ENCODE measurements at regions not wholly inside any gene's neighbourhood (a gene's known extent, or its start where the extent isn't known, plus 50 kb on each side); places are given as distances from the start of the nearest gene placed in this dataset.

GRCh38 chr10:53005612-53006345 lies 233.2 kb upstream of the MBL2 start:
- no peak for DNase-seq
- peaks cover 13% of the 10 kb centered on the region for H3K4me1 ChIP-seq (ENCODE audit: control insufficient read depth, insufficient read depth, low read length)

GRCh38 chr10:53003094-53003493 lies 230.5 kb upstream of the MBL2 start:
- Histone ChIP-seq H3K27ac (ENCODE audit: low read length) (no peak overlapping the region), H3K9me3 (ENCODE audit: control insufficient read depth, low read depth, low read length) (no peaks in the 10 kb centered on the region), H3K27me3 (ENCODE audit: control insufficient read depth, insufficient read depth, low read length) (no peaks in the 10 kb centered on the region), H3K4me3 (ENCODE audit: low read length) (no peak overlapping the region), H3K36me3 (ENCODE audit: control insufficient read depth, insufficient read depth, low read length) (no peaks in the 10 kb centered on the region), H3K4me1 (ENCODE audit: control insufficient read depth, insufficient read depth, low read length) (peaks cover 13% of the 10 kb centered on the region)
- WGBS (ENCODE audit: insufficient coverage, low lambda C conversion rate): 94% methylated on average over 3 of the region's 5 CpGs
- no peak for DNase-seq

More at GRCh38 chr10:53005612-53006345, 233.2 kb upstream of the MBL2 start:
- WGBS (ENCODE audit: insufficient coverage, low lambda C conversion rate): no CpG with 5 or more reads among the region's 3 CpGs
- H3K36me3 ChIP-seq (ENCODE audit: control insufficient read depth, insufficient read depth, low read length): no peaks in the 10 kb centered on the region
- no peak overlapping the region for H3K27ac ChIP-seq (ENCODE audit: low read length)
- no peak overlapping the region for H3K4me3 ChIP-seq (ENCODE audit: low read length)
- no peaks in the 10 kb centered on the region for H3K27me3 ChIP-seq (ENCODE audit: control insufficient read depth, insufficient read depth, low read length)
- H3K9me3 ChIP-seq (ENCODE audit: control insufficient read depth, low read depth, low read length): no peaks in the 10 kb centered on the region

DNA sequence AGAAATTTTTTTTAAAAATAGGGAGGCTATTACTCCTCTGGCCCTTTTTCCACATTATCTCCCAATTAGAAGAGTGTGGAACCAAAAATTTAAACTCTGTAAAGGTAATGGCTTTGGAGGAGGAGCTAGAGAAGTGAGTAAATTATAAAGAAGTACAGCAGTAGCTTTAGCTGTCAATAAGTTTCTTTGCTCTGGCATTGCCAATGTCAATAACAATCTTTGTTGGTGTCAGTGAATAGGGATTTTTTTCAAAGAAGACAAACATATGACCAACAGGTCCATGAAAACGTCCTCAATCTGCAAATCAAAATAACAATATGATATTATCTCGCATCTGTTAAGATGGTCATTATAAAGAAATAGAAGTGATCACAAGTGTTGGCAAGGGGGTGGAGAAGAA lies 227.1 kb upstream of the MBL2 start:
- DNase-seq: no peak
- Histone ChIP-seq H3K27me3 (ENCODE audit: control insufficient read depth, insufficient read depth, low read length) (no peaks in the 10 kb centered on the region), H3K36me3 (ENCODE audit: control insufficient read depth, insufficient read depth, low read length) (no peaks in the 10 kb centered on the region), H3K4me1 (ENCODE audit: control insufficient read depth, insufficient read depth, low read length) (no peaks in the 10 kb centered on the region), H3K9me3 (ENCODE audit: control insufficient read depth, low read depth, low read length) (no peaks in the 10 kb centered on the region), H3K27ac (ENCODE audit: low read length) (no peak overlapping the region), H3K4me3 (ENCODE audit: low read length) (no peak overlapping the region)
- WGBS (ENCODE audit: insufficient coverage, low lambda C conversion rate): no CpG with 5 or more reads among the region's 2 CpGs

DNA sequence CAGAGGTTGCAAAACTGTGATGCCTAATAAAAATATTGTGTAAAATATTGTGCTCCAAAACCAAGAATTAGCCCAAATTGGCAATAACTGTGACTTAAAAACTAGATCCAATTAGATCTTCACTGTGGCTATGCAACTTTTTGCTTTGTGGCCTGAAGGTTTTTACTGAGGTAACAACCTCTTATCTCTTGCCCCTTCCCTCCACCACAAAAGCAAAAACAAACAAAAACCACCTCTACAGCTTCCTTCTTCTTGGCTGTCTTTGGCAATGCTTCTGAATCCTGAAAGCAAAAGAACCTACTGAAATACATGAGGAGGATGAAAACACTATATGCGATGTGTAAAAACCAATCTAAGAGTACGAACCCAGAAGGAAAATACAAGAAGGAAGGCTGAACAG lies 226.7 kb upstream of the MBL2 start:
- H3K4me1 ChIP-seq (ENCODE audit: control insufficient read depth, insufficient read depth, low read length): no peaks in the 10 kb centered on the region
- H3K4me3 ChIP-seq (ENCODE audit: low read length): no peak overlapping the region
- WGBS (ENCODE audit: insufficient coverage, low lambda C conversion rate): no CpG with 5 or more reads among the region's 2 CpGs
- no peaks in the 10 kb centered on the region for H3K27me3 ChIP-seq (ENCODE audit: control insufficient read depth, insufficient read depth, low read length)
- DNase-seq: no peak
- no peaks in the 10 kb centered on the region for H3K36me3 ChIP-seq (ENCODE audit: control insufficient read depth, insufficient read depth, low read length)
- H3K9me3 ChIP-seq (ENCODE audit: control insufficient read depth, low read depth, low read length): no peaks in the 10 kb centered on the region
- H3K27ac ChIP-seq (ENCODE audit: low read length): no peak overlapping the region

DNA sequence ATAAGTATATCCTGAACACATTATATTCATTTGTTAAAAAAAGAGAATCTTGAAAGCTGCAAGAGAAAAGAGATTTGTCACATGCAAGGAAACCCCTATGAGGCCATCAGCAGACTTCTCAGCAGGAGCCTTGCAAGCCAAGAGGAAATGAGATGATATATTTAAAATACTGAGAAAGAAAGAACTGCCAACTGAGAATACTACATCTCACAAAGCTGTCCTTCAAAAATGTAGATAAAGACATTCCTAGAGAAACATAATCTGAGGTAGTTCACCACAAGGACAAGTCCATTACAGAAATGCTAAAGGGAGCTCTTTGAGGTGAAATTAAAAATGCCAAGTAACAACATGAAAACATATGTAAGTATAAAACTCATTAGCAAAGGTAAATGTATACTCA lies 224.4 kb upstream of the MBL2 start:
- DNase-seq: no peak
- H3K27me3 ChIP-seq (ENCODE audit: control insufficient read depth, insufficient read depth, low read length): no peaks in the 10 kb centered on the region

DNA sequence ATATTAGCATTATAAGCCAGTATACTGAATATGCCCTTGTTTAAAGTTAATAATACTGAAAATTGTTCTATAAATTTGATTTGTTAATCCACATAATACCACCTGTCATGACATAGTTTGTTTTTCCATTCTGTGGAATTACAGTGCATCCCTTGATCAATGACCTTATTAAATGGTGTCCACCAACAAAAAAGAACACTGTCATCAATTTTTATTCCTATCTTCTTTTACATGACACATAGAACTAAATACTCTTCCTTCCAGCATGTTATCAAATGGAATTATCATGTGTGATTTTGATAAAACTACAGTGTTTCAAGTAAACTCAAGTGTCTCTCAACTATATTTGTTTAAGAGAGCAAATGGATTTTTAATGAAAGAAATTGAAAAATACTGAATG lies 221.8 kb upstream of the MBL2 start:
- Histone ChIP-seq H3K27me3 (ENCODE audit: control insufficient read depth, insufficient read depth, low read length) (no peaks in the 10 kb centered on the region), H3K4me1 (ENCODE audit: control insufficient read depth, insufficient read depth, low read length) (no peaks in the 10 kb centered on the region), H3K4me3 (ENCODE audit: low read length) (no peak overlapping the region), H3K9me3 (ENCODE audit: control insufficient read depth, low read depth, low read length) (no peaks in the 10 kb centered on the region), H3K27ac (ENCODE audit: low read length) (no peak overlapping the region), H3K36me3 (ENCODE audit: control insufficient read depth, insufficient read depth, low read length) (no peaks in the 10 kb centered on the region)
- no peak for DNase-seq

More for the DNA sequence above, 224.4 kb upstream of the MBL2 start:
- Histone ChIP-seq H3K36me3 (ENCODE audit: control insufficient read depth, insufficient read depth, low read length) (no peaks in the 10 kb centered on the region), H3K4me3 (ENCODE audit: low read length) (no peak overlapping the region), H3K9me3 (ENCODE audit: control insufficient read depth, low read depth, low read length) (no peaks in the 10 kb centered on the region), H3K27ac (ENCODE audit: low read length) (no peak overlapping the region), H3K4me1 (ENCODE audit: control insufficient read depth, insufficient read depth, low read length) (no peaks in the 10 kb centered on the region)

DNA sequence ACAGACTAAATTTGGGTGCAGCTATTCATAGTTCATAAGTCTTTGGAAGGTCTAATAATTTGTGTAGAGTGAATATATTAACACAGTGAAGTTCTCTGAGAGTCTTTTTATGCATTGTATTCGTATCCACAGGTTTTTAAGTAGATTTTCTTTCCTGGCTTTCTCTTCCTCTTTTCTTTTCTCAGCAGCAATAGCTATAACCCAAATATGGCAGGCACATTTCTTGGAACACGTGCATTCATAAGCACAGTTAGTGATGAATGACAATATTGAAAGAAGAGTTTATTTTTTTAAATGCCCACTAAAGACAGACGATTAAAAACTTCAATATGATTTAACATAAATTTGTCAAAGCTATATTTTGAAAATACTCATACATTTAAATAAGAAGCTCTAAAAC lies 220.5 kb upstream of the MBL2 start:
- H3K4me3 ChIP-seq (ENCODE audit: low read length): no peak overlapping the region
- no peak for DNase-seq
- H3K27ac ChIP-seq (ENCODE audit: low read length): no peak overlapping the region
- no peaks in the 10 kb centered on the region for H3K36me3 ChIP-seq (ENCODE audit: control insufficient read depth, insufficient read depth, low read length)
- no peaks in the 10 kb centered on the region for H3K4me1 ChIP-seq (ENCODE audit: control insufficient read depth, insufficient read depth, low read length)
- 86% methylated on average over 1 of the region's 3 CpGs for WGBS (ENCODE audit: insufficient coverage, low lambda C conversion rate)
- H3K27me3 ChIP-seq (ENCODE audit: control insufficient read depth, insufficient read depth, low read length): no peaks in the 10 kb centered on the region
- H3K9me3 ChIP-seq (ENCODE audit: control insufficient read depth, low read depth, low read length): no peaks in the 10 kb centered on the region

GRCh38 chr10:52992567-52992966 lies 220.0 kb upstream of the MBL2 start:
- H3K27ac ChIP-seq (ENCODE audit: low read length): no peak overlapping the region
- H3K4me1 ChIP-seq (ENCODE audit: control insufficient read depth, insufficient read depth, low read length): no peaks in the 10 kb centered on the region
- H3K4me3 ChIP-seq (ENCODE audit: low read length): no peak overlapping the region
- no peaks in the 10 kb centered on the region for H3K27me3 ChIP-seq (ENCODE audit: control insufficient read depth, insufficient read depth, low read length)
- no peaks in the 10 kb centered on the region for H3K36me3 ChIP-seq (ENCODE audit: control insufficient read depth, insufficient read depth, low read length)
- WGBS (ENCODE audit: insufficient coverage, low lambda C conversion rate): no CpG with 5 or more reads among the region's 1 CpG
- no peak for DNase-seq
- H3K9me3 ChIP-seq (ENCODE audit: control insufficient read depth, low read depth, low read length): no peaks in the 10 kb centered on the region

DNA sequence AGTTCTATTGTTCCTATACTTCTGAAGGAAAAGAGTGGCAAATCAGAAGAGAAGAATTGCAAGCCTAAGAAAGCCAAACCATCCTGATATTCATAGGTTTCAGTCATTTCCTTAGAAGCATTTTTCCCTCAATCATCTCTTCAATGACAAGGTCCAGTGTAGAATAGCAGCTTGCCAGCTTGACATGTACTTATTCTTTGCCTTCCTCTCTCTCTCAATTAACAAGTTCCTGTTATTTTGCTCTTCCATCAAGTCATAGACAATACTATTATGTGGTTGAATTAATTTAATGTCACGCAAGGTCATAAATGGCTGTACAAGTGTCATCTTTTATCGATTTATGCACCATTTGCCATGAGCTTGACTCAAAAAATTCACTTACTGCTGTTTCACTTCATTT lies 216.3 kb upstream of the MBL2 start:
- Histone ChIP-seq H3K27me3 (ENCODE audit: control insufficient read depth, insufficient read depth, low read length) (no peaks in the 10 kb centered on the region), H3K27ac (ENCODE audit: low read length) (no peak overlapping the region), H3K36me3 (ENCODE audit: control insufficient read depth, insufficient read depth, low read length) (no peaks in the 10 kb centered on the region), H3K4me1 (ENCODE audit: control insufficient read depth, insufficient read depth, low read length) (no peaks in the 10 kb centered on the region), H3K9me3 (ENCODE audit: control insufficient read depth, low read depth, low read length) (no peaks in the 10 kb centered on the region), H3K4me3 (ENCODE audit: low read length) (no peak overlapping the region)
- DNase-seq: no peak
- 100% methylated on average over 1 of the region's 2 CpGs for WGBS (ENCODE audit: insufficient coverage, low lambda C conversion rate)

DNA sequence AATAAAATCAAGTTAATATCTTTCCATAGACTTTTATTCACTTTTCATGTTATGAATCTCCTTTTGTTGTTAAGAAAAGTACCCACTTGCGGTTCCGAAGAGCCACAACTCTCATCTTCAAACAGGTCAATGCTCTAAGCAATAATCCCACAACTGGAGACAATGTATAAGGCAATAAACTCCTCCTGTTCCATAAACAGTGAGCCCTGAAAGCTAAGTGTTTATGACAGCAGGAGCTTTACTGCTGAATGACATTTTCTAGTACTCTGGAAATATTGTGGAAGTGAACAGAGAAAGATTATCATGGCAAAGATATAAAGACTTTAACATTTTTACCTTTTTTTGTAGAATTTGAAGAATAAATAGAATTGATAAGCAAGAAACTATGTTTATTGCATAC lies 213.5 kb upstream of the MBL2 start:
- H3K9me3 ChIP-seq (ENCODE audit: control insufficient read depth, low read depth, low read length): no peaks in the 10 kb centered on the region
- no CpG with 5 or more reads among the region's 2 CpGs for WGBS (ENCODE audit: insufficient coverage, low lambda C conversion rate)
- peak in 1 of 2 donors; percentile 52 for DNase-seq

GRCh38 chr10:52984169-52984568 lies 211.6 kb upstream of the MBL2 start:
- DNase-seq: no peak
- H3K9me3 ChIP-seq (ENCODE audit: control insufficient read depth, low read depth, low read length): no peaks in the 10 kb centered on the region
- H3K36me3 ChIP-seq (ENCODE audit: control insufficient read depth, insufficient read depth, low read length): no peaks in the 10 kb centered on the region
- H3K27me3 ChIP-seq (ENCODE audit: control insufficient read depth, insufficient read depth, low read length): no peaks in the 10 kb centered on the region
- no peaks in the 10 kb centered on the region for H3K4me1 ChIP-seq (ENCODE audit: control insufficient read depth, insufficient read depth, low read length)
- no peak overlapping the region for H3K27ac ChIP-seq (ENCODE audit: low read length)
- H3K4me3 ChIP-seq (ENCODE audit: low read length): no peak overlapping the region

More for the DNA sequence above, 213.5 kb upstream of the MBL2 start:
- no peak overlapping the region for H3K27ac ChIP-seq (ENCODE audit: low read length)
- no peaks in the 10 kb centered on the region for H3K4me1 ChIP-seq (ENCODE audit: control insufficient read depth, insufficient read depth, low read length)
- no peaks in the 10 kb centered on the region for H3K36me3 ChIP-seq (ENCODE audit: control insufficient read depth, insufficient read depth, low read length)
- no peak overlapping the region for H3K4me3 ChIP-seq (ENCODE audit: low read length)
- H3K27me3 ChIP-seq (ENCODE audit: control insufficient read depth, insufficient read depth, low read length): no peaks in the 10 kb centered on the region

All from large intestine (tissue), 3 donors.